ENCODE measurements at regions not wholly inside any gene's neighbourhood (a gene's known extent, or its start where the extent isn't known, plus 50 kb on each side); places are given as distances from the start of the nearest gene placed in this dataset.

- TF ChIP-seq CTCF (IDR thresholded peaks at IDR 0.05; ENCODE audit: low read depth, low read length) (no peak), POLR2A (IDR thresholded peaks at IDR 0.05; ENCODE audit: extremely low read depth, insufficient read length) (no peak)
Measured at GRCh38 chr2:122033778-122034177, 278.3 kb downstream of the TSN start.
